ENCODE measurements at regions not wholly inside any gene's neighbourhood (a gene's known extent, or its start where the extent isn't known, plus 50 kb on each side); places are given as distances from the start of the nearest gene placed in this dataset.

GRCh38 chr1:219324629-219325367, 151.1 kb downstream of the LYPLAL1 start:
- no peak overlapping the region for H2AFZ ChIP-seq (ENCODE audit: low read length)
- H3K4me2 ChIP-seq (ENCODE audit: low read depth, low read length, poor library complexity, severe bottlenecking) = no peak overlapping the region
- TF ChIP-seq CTCF (conservative IDR thresholded peaks at IDR 0.05; ENCODE audit: low read length) (no peak), EZH2phosphoT487 (IDR thresholded peaks at IDR 0.05; ENCODE audit: borderline replicate concordance) (no peak)
- H4K20me1 ChIP-seq (ENCODE audit: insufficient read depth, low read length, poor library complexity, severe bottlenecking) = no peaks in the 10 kb centered on the region
- no peaks in the 10 kb centered on the region for H3K79me2 ChIP-seq (ENCODE audit: insufficient read depth, low read length)
- H3K9ac ChIP-seq (ENCODE audit: low read depth, low read length, poor library complexity, severe bottlenecking) = no peak overlapping the region
- no peaks in the 10 kb centered on the region for H3K4me1 ChIP-seq (ENCODE audit: insufficient read depth, low read length, poor library complexity, severe bottlenecking)
- H3K4me3 ChIP-seq (ENCODE audit: low read length, poor library complexity, severe bottlenecking) = no peak overlapping the region
- H3K27me3 ChIP-seq (ENCODE audit: insufficient read depth, low read length, poor library complexity, severe bottlenecking) = no peaks in the 10 kb centered on the region
- no peaks in the 10 kb centered on the region for H3K36me3 ChIP-seq (ENCODE audit: insufficient read depth, low read length)
- no peaks in the 10 kb centered on the region for H3K9me3 ChIP-seq (ENCODE audit: insufficient read depth, low read depth, low read length)
- no peaks in the 10 kb centered on the region for H3K9me2 ChIP-seq (replicated peaks; ENCODE audit: low read depth, low read length)
- H3F3A ChIP-seq (ENCODE audit: low read depth) = no peaks in the 10 kb centered on the region

- Histone ChIP-seq H4K20me1 (ENCODE audit: insufficient read depth, low read length, poor library complexity, severe bottlenecking) (no peaks in the 10 kb centered on the region), H3K9me2 (replicated peaks; ENCODE audit: low read depth, low read length) (no peaks in the 10 kb centered on the region), H3K9me3 (ENCODE audit: insufficient read depth, low read depth, low read length) (no peaks in the 10 kb centered on the region), H3K4me2 (ENCODE audit: low read depth, low read length, poor library complexity, severe bottlenecking) (no peak overlapping the region), H3K4me3 (ENCODE audit: low read length, poor library complexity, severe bottlenecking) (no peak overlapping the region), H3K27me3 (ENCODE audit: insufficient read depth, low read length, poor library complexity, severe bottlenecking) (no peaks in the 10 kb centered on the region), H3F3A (ENCODE audit: low read depth) (no peaks in the 10 kb centered on the region), H3K79me2 (ENCODE audit: insufficient read depth, low read length) (no peaks in the 10 kb centered on the region), H3K4me1 (ENCODE audit: insufficient read depth, low read length, poor library complexity, severe bottlenecking) (no peaks in the 10 kb centered on the region), H3K36me3 (ENCODE audit: insufficient read depth, low read length) (no peaks in the 10 kb centered on the region), H2AFZ (ENCODE audit: low read length) (no peak overlapping the region), H3K9ac (ENCODE audit: low read depth, low read length, poor library complexity, severe bottlenecking) (no peak overlapping the region)
- TF ChIP-seq CTCF (conservative IDR thresholded peaks at IDR 0.05; ENCODE audit: low read length) (no peak), EZH2phosphoT487 (IDR thresholded peaks at IDR 0.05; ENCODE audit: borderline replicate concordance) (no peak)
Observed at GRCh38 chr1:219324171-219324570, 150.5 kb downstream of the LYPLAL1 start.

GRCh38 chr1:219323426-219323825, 149.7 kb downstream of the LYPLAL1 start:
- H3F3A ChIP-seq (ENCODE audit: low read depth) = no peaks in the 10 kb centered on the region
- no peak overlapping the region for H3K4me2 ChIP-seq (ENCODE audit: low read depth, low read length, poor library complexity, severe bottlenecking)

More at GRCh38 chr1:219323426-219323825, 149.7 kb downstream of the LYPLAL1 start:
- H3K9me3 ChIP-seq (ENCODE audit: insufficient read depth, low read depth, low read length) = no peaks in the 10 kb centered on the region
- no peaks in the 10 kb centered on the region for H3K79me2 ChIP-seq (ENCODE audit: insufficient read depth, low read length)
- no peaks in the 10 kb centered on the region for H4K20me1 ChIP-seq (ENCODE audit: insufficient read depth, low read length, poor library complexity, severe bottlenecking)
- no peak overlapping the region for H3K9ac ChIP-seq (ENCODE audit: low read depth, low read length, poor library complexity, severe bottlenecking)
- no peaks in the 10 kb centered on the region for H3K36me3 ChIP-seq (ENCODE audit: insufficient read depth, low read length)
- no peak for TF ChIP-seq CTCF (conservative IDR thresholded peaks at IDR 0.05; ENCODE audit: low read length)
- TF ChIP-seq EZH2phosphoT487 (IDR thresholded peaks at IDR 0.05; ENCODE audit: borderline replicate concordance) = no peak
- no peaks in the 10 kb centered on the region for H3K27me3 ChIP-seq (ENCODE audit: insufficient read depth, low read length, poor library complexity, severe bottlenecking)
- H3K4me3 ChIP-seq (ENCODE audit: low read length, poor library complexity, severe bottlenecking) = no peak overlapping the region
- H3K4me1 ChIP-seq (ENCODE audit: insufficient read depth, low read length, poor library complexity, severe bottlenecking) = no peaks in the 10 kb centered on the region
- no peak overlapping the region for H2AFZ ChIP-seq (ENCODE audit: low read length)
- H3K9me2 ChIP-seq (replicated peaks; ENCODE audit: low read depth, low read length) = no peaks in the 10 kb centered on the region
